ENCODE measurements at regions not wholly inside any gene's neighbourhood (a gene's known extent, or its start where the extent isn't known, plus 50 kb on each side); places are given as distances from the start of the nearest gene placed in this dataset.
"Not testable (repeated sequence)": the region's sequence is repeated elsewhere in the genome, so short reads cannot be mapped to it uniquely, and the experiment has no call there.

DNA sequence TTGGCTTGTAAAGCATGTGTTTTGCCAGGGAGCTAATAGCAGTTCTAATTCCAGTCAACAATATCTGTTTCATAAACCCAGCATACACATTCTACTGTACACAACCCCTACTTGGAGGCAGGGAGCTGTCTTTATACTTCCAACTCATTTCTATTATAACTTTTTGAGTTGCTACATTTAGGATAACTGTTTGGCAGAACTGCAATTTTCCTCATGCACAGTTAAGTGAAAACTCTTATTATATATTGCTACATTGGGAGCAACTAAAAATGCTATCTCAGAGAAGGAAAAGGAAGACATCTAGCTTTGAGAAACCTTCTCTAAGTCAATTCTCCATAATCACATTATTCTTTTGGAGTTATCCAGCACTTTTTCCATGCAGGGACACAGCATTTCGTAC lies 480.2 kb downstream of the RPS29 start:
- DNase-seq (ENCODE audit: low read depth, low spot score): no peak
- in situ Hi-C loops (cut with HindIII; ENCODE audit: low pct_unique_long_range_greater_than_20kb, low sequenced_read_pairs): no loop called here

DNA sequence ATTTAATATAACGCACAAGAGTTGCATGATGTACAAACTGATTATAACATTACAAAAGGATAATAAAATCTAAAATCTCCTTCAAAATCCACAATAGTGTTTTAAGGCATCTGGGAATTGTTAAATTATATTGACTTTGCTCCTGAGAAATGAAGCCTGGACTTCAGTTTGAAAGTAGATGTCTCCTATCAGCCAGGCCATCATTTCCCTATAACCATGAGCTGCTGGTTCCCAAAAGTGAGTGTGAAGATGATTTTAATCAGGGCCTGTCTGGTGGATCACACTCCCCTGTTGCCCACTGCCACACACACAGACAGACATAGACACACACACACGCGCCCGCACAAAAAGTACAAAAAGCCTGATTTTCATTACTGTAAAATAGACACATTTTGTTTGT lies 480.7 kb downstream of the RPS29 start:
- DNase-seq (ENCODE audit: low read depth, low spot score): no peak
- in situ Hi-C loops (cut with HindIII; ENCODE audit: low pct_unique_long_range_greater_than_20kb, low sequenced_read_pairs): no loop called here

DNA sequence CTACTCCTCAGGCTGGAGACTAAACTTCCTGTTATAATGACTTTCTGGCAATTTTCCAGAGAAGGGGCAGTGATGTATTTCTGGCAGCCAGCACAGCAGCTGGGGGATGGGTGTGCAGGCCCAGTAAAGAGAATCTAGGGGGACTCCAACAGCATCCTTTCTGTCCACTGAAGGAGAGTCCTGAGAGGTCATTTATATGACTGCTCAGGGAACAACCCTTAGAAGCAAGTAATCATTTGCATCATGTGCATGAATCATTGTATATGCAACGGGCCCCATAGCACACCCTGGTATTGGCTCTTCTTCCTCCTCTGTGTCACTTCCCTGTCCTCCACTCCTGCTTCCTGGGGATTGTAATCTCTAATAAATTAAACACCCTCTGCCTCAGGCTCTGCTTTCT lies 493.8 kb downstream of the RPS29 start:
- DNase-seq (ENCODE audit: low read depth, low spot score): no peak
- in situ Hi-C loops (cut with HindIII; ENCODE audit: low pct_unique_long_range_greater_than_20kb, low sequenced_read_pairs): no loop called here

DNA sequence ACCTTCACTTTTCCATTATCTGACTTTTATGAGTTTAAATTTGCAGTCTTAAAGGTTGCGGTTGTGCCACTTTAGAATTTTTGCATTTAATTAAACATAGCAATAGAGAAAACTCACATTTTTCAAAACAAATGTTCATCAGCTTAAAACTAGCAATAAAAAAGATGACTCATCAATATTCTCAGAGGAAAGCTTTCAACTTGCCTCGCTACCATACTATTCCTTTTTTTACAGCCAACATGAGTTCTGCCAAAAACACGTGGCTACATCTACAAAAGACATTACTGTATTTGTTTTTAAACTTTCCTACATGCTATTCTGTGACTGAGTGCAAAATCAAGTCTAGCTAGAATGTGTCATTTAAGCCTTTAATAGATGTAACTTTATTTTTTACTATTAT lies 497.1 kb downstream of the RPS29 start:
- in situ Hi-C loops (cut with HindIII; ENCODE audit: low pct_unique_long_range_greater_than_20kb, low sequenced_read_pairs): no loop called here
- no peak for DNase-seq (ENCODE audit: low read depth, low spot score)

- DNase-seq (ENCODE audit: low read depth, low spot score); in situ Hi-C loops (cut with HindIII; ENCODE audit: low pct_unique_long_range_greater_than_20kb, low sequenced_read_pairs): not testable (repeated sequence)
Observed at GRCh38 chr14:49073292-49073691, 512.9 kb downstream of the RPS29 start.

- DNase-seq (ENCODE audit: low read depth, low spot score): no peak
- in situ Hi-C loops (cut with HindIII; ENCODE audit: low pct_unique_long_range_greater_than_20kb, low sequenced_read_pairs): no loop called here
Observed at GRCh38 chr14:49058511-49058910, 527.7 kb downstream of the RPS29 start.

DNA sequence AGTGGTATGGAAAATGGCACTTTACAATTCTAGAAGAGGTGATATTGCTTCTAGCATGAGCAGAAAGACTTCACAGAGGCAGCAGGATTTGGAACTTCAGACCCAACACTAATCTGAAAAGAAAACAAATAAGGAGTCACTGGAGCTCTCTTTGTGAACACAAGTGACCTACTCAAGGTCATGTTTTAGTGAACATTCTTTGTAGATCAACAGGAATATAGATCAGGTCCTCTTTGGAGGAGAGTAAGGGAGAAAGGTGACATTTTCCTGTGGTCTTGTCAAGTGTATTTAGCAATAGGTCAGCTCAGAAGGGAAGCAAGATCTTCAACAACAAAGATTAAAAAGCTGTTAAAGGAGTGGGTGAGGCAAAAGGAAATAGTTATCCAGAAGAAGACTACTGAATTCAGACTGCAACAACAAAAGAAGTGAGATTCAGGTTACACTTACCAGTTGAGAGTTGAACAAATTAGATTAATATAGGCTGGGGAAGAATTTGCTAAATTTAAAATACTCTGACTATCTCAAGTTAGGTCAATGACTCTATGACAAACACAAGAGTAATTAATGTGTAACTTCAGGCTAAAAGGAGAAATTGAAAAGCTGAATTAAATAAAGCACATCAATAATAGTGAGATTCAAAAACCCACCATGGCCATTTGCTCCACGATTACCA lies 528.2 kb downstream of the RPS29 start:
- in situ Hi-C loops (cut with HindIII; ENCODE audit: low pct_unique_long_range_greater_than_20kb, low sequenced_read_pairs): no loop called here
- no peak for DNase-seq (ENCODE audit: low read depth, low spot score)

GRCh38 chr14:49056021-49056420 lies 530.2 kb downstream of the RPS29 start:
- in situ Hi-C loops (cut with HindIII; ENCODE audit: low pct_unique_long_range_greater_than_20kb, low sequenced_read_pairs): no loop called here
- no peak for DNase-seq (ENCODE audit: low read depth, low spot score)

DNA sequence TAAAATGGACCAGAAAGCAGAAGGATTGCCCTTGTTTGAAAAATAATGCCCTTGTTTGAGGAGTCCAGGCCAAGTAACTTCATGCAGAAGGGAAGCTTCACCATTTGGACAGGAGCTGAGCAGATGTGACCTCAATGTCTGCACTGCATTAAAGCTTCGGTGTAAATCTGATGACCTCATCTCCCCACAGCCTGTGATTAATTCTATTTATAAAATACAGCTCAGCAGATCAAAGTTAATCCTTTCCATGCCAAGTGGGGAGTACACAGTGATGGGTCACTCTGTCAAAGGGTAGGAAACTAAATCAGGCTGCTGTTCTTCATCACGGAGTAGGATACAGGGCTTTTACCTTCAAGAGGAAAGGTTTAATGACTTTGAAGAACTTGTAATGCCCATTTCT lies 533.7 kb downstream of the RPS29 start:
- no peak for DNase-seq (ENCODE audit: low read depth, low spot score)
- in situ Hi-C loops (cut with HindIII; ENCODE audit: low pct_unique_long_range_greater_than_20kb, low sequenced_read_pairs): no loop called here

DNA sequence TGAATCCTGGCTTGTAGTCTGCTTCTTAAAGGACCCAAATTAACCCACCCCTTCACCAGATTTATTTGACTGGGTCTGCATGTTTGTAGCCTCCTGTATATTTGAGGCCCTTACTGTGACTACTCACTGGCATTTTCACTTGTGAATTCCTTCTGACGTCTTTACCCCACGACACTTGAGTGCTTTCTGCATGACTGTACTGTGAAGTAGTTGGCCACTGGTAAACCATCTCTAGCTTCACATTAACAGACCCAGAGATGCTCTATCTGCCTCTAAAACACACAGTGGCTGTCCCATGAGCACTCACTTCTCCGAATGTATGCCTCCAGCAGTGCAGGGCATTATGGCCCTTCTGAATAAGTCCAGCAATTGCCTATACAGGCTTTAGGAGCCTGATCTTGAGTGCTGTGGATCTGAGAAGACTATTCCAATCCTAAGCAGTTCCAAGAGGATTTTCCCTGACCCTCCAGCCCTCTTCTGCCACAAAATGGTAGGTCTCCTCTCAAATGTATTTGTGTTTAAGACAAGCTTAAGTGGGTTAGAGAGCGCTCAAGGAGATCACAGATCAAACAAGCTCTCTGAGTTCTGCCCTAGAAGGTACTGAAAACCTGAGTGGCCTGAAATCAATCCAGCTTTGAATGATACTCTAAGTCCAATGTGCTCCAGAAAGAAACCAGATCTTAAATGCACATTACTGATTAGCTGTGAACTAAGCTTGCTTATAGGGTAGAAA lies 534.7 kb downstream of the RPS29 start:
- in situ Hi-C loops (cut with HindIII; ENCODE audit: low pct_unique_long_range_greater_than_20kb, low sequenced_read_pairs): no loop called here
- DNase-seq (ENCODE audit: low read depth, low spot score): no peak

GRCh38 chr14:49050822-49051221 lies 535.4 kb downstream of the RPS29 start:
- in situ Hi-C loops (cut with HindIII; ENCODE audit: low pct_unique_long_range_greater_than_20kb, low sequenced_read_pairs): no loop called here

GRCh38 chr14:49049711-49050110 lies 536.5 kb downstream of the RPS29 start:
- in situ Hi-C loops (cut with HindIII; ENCODE audit: low pct_unique_long_range_greater_than_20kb, low sequenced_read_pairs): no loop called here
- DNase-seq (ENCODE audit: low read depth, low spot score): no peak

More at GRCh38 chr14:49050822-49051221, 535.4 kb downstream of the RPS29 start:
- no peak for DNase-seq (ENCODE audit: low read depth, low spot score)

- in situ Hi-C loops (cut with HindIII; ENCODE audit: low pct_unique_long_range_greater_than_20kb, low sequenced_read_pairs): no loop called here
- no peak for DNase-seq (ENCODE audit: low read depth, low spot score)
Observed at GRCh38 chr14:49044981-49045380, 541.2 kb downstream of the RPS29 start.

DNA sequence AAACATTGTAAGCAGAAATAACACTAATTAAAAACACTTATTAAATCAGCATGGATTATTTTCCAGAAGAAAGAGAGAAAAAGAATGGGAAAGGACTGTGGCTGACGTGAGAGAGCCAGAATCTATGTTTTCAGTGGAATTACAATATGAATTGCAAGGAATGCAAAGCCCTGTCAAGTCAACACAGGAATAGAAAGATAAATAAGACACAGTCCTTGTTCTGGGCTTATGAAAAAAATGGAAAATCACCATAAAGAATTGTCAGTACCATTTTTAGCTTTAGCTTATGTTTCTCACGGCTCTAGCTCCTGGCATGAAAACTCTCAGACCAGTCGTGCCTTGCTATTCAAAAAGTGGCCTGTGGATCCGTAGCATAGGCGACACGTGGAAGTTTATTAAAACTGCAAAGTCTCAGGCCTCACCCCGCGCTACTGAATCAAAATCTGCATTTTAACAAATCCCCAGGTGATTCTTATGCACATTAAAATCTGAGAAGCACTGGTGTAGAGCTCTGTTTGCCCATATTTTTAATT lies 549.1 kb downstream of the RPS29 start:
- in situ Hi-C loops (cut with HindIII; ENCODE audit: low pct_unique_long_range_greater_than_20kb, low sequenced_read_pairs): no loop called here

GRCh38 chr14:49036266-49036665 lies 549.9 kb downstream of the RPS29 start:
- in situ Hi-C loops (cut with HindIII; ENCODE audit: low pct_unique_long_range_greater_than_20kb, low sequenced_read_pairs): no loop called here
- no peak for DNase-seq (ENCODE audit: low read depth, low spot score)

More for the DNA sequence above, 549.1 kb downstream of the RPS29 start:
- DNase-seq (ENCODE audit: low read depth, low spot score): no peak

GRCh38 chr14:49033131-49033530 lies 553.0 kb downstream of the RPS29 start:
- in situ Hi-C loops (cut with HindIII; ENCODE audit: low pct_unique_long_range_greater_than_20kb, low sequenced_read_pairs): no loop called here
- DNase-seq (ENCODE audit: low read depth, low spot score): no peak

GRCh38 chr14:49031710-49032109 lies 554.5 kb downstream of the RPS29 start:
- DNase-seq (ENCODE audit: low read depth, low spot score); in situ Hi-C loops (cut with HindIII; ENCODE audit: low pct_unique_long_range_greater_than_20kb, low sequenced_read_pairs): not testable (repeated sequence)

DNA sequence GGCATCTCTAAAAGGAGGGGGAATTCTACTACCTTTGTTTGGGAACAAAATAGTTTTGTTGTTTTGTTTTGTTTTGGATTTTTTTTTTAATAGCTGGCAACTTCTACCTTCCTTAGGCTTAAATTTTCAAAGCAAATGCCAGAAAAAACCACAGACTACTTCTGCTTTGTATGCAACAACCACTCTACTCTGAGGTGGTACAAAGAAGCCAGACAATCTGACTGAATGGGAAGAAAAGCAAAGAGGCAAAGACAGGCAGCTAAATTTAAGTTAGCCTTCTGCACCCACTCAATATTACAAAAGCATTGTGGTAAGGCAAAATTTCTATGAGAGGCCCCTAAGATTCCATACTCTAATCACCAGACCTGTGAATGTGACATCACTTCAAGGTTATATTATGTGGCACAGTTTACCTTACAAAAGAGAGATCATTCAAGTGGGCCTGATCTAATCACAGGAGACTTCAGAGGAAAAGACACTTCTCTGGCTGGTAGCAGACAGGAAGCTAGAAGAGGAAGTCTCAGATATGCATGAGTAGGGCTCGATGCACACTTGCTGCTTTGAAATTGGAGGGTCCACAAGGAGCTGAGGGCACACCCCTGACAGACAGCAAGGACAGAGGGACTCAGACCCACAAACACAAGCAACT lies 566.6 kb downstream of the RPS29 start:
- no peak for DNase-seq (ENCODE audit: low read depth, low spot score)
- in situ Hi-C loops (cut with HindIII; ENCODE audit: low pct_unique_long_range_greater_than_20kb, low sequenced_read_pairs): no loop called here

- in situ Hi-C loops (cut with HindIII; ENCODE audit: low pct_unique_long_range_greater_than_20kb, low sequenced_read_pairs): no loop called here
- no peak for DNase-seq (ENCODE audit: low read depth, low spot score)
Observed at GRCh38 chr14:49017447-49017846, 568.7 kb downstream of the RPS29 start.
